ENCODE measurements at regions not wholly inside any gene's neighbourhood (a gene's known extent, or its start where the extent isn't known, plus 50 kb on each side); places are given as distances from the start of the nearest gene placed in this dataset.

DNA sequence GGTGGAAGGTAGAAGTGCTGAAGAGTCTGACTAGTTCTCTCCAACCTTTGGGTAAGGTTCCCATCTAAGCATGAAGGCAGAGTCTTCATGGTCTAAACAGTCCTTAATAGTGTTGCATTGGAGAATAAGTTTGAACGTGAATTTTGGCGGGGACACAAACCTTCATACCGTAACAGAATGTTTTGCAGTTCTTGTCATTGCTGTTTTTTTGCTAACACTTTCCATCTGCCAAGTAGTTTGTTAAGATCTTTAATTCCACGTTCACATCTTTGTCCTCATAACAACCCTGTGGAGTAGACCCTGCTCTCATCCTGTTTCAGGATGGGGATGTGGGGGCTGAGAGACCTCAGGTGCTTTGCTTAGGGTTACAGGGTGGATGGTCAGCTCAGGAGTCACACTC lies 936.9 kb upstream of the EEF2KMT start:
- intact Hi-C loops (cut with DNase I), result no loop called here
- DNase-seq (ENCODE audit: extremely low spot score in 2 of 2), result no peak
- H3K36me3 ChIP-seq, result no peaks in the 10 kb centered on the region
- TF ChIP-seq, protein P1, sequence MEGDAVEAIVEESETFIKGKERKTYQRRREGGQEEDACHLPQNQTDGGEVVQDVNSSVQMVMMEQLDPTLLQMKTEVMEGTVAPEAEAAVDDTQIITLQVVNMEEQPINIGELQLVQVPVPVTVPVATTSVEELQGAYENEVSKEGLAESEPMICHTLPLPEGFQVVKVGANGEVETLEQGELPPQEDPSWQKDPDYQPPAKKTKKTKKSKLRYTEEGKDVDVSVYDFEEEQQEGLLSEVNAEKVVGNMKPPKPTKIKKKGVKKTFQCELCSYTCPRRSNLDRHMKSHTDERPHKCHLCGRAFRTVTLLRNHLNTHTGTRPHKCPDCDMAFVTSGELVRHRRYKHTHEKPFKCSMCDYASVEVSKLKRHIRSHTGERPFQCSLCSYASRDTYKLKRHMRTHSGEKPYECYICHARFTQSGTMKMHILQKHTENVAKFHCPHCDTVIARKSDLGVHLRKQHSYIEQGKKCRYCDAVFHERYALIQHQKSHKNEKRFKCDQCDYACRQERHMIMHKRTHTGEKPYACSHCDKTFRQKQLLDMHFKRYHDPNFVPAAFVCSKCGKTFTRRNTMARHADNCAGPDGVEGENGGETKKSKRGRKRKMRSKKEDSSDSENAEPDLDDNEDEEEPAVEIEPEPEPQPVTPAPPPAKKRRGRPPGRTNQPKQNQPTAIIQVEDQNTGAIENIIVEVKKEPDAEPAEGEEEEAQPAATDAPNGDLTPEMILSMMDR (IDR thresholded peaks at IDR 0.05), result no peak
- TF ChIP-seq POLR2A (IDR thresholded peaks at IDR 0.05), result no peak
- TF ChIP-seq POLR2AphosphoS5 (IDR thresholded peaks at IDR 0.05; ENCODE audit: insufficient read depth in 1 of 2, low read depth in 1 of 2), result no peak
- H3K27ac ChIP-seq, result no peak overlapping the region
- no peaks in the 10 kb centered on the region for H3K27me3 ChIP-seq
- no peaks in the 10 kb centered on the region for H3K4me1 ChIP-seq
- no peak overlapping the region for H3K4me3 ChIP-seq
- H3K9me3 ChIP-seq, result no peaks in the 10 kb centered on the region

DNA sequence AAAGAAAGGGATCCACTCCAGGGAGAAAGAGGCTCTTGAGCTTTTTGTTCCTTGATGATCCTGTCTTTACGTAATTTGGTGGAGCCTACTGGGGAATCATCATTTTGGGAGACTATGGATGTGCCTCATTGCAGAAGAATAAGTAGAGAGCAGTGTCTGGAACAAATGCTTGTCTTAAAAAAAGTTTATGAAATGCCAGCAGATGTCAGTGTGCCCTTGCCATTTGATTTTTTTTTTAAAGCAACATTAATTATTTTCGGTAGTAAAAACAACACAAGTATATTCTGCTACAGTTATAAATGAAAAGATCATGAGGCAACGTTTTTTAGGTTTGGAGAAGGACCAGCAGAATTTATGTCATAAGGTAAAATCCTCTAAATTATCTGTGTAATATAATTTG lies 934.8 kb upstream of the EEF2KMT start:
- Histone ChIP-seq H3K27me3 (no peaks in the 10 kb centered on the region), H3K9me3 (no peaks in the 10 kb centered on the region), H3K4me1 (no peaks in the 10 kb centered on the region), H3K27ac (no peak overlapping the region), H3K4me3 (no peak overlapping the region), H3K36me3 (no peaks in the 10 kb centered on the region)
- TF ChIP-seq POLR2A (IDR thresholded peaks at IDR 0.05) (no peak), POLR2AphosphoS5 (IDR thresholded peaks at IDR 0.05; ENCODE audit: insufficient read depth in 1 of 2, low read depth in 1 of 2) (no peak)
- TF ChIP-seq, protein P1 (IDR thresholded peaks at IDR 0.05), result no peak
- DNase-seq (ENCODE audit: extremely low spot score in 2 of 2), result no peak
- intact Hi-C loops (cut with DNase I), result no loop called here

DNA sequence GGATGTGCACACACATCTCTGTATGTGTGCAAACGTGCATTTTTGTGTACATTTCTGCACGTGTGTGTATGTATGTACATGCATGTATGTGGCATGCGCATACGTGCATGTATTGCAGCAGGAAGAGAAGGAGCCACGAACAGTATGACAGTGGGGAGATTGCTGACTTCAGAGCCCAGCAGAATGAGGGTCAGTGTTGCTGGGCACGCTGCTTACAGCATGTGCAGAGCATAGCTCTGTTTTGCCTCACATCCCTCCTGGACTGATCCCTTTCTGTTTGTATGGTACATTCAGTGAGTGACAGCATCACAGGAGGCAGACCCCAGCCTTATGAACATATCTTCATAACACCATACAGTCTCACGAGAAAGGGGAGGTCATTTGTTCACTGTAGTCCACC lies 934.0 kb upstream of the EEF2KMT start:
- H3K36me3 ChIP-seq, result no peaks in the 10 kb centered on the region
- H3K4me1 ChIP-seq, result no peaks in the 10 kb centered on the region
- DNase-seq (ENCODE audit: extremely low spot score in 2 of 2), result no peak
- no peaks in the 10 kb centered on the region for H3K9me3 ChIP-seq
- no peak overlapping the region for H3K4me3 ChIP-seq
- H3K27ac ChIP-seq, result no peak overlapping the region
- TF ChIP-seq POLR2AphosphoS5 (IDR thresholded peaks at IDR 0.05; ENCODE audit: insufficient read depth in 1 of 2, low read depth in 1 of 2) (no peak), POLR2A (IDR thresholded peaks at IDR 0.05) (no peak)
- no peaks in the 10 kb centered on the region for H3K27me3 ChIP-seq
- intact Hi-C loops (cut with DNase I), result no loop called here

DNA sequence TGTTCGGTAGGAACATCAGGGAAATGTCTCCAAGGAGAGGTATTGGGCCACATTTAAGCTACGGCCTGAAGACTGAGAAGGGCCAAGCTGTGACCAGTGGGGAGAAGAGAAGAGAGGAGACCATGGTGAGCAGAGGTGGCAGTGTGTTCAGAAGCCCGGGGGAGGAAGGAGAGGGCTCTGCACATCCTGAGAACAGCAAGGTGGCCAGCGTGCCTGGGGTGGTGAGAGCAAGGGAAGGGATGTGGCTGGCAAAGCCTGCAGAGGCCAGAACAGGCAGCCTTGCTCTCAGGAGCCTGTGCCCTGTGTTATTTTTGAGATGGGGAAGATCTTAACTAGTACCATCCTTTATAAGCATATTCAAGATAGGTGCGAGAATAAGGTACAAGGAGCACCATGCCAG lies 933.5 kb upstream of the EEF2KMT start:
- Histone ChIP-seq H3K4me3 (no peak overlapping the region), H3K9me3 (no peaks in the 10 kb centered on the region), H3K36me3 (no peaks in the 10 kb centered on the region), H3K27ac (no peak overlapping the region), H3K27me3 (no peaks in the 10 kb centered on the region), H3K4me1 (no peaks in the 10 kb centered on the region)
- DNase-seq (ENCODE audit: extremely low spot score in 2 of 2), result no peak
- intact Hi-C loops (cut with DNase I), result no loop called here
- TF ChIP-seq POLR2A (IDR thresholded peaks at IDR 0.05) (no peak), POLR2AphosphoS5 (IDR thresholded peaks at IDR 0.05; ENCODE audit: insufficient read depth in 1 of 2, low read depth in 1 of 2) (no peak)
- TF ChIP-seq, protein P1 (IDR thresholded peaks at IDR 0.05), result no peak

DNA sequence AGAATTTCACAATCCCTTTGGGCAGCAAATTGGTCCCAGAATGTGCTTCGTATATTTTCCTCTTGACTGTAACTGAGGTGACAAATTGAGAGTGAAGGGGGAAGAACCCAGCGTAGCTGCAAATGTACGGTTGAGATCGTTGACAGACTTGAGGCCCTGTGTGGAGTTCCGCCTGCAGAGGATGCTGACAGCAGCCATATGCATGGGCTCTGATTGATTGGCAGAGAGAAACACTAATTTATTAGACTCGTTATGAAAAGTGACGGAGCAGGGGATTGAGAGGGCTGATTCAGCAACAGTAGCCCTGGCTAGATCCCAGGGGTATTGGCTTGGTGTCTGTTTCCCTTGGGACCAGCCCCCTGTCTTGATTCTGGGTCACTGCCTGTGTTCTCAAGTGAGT lies 930.1 kb upstream of the EEF2KMT start:
- TF ChIP-seq POLR2AphosphoS5 (IDR thresholded peaks at IDR 0.05; ENCODE audit: insufficient read depth in 1 of 2, low read depth in 1 of 2) (no peak), POLR2A (IDR thresholded peaks at IDR 0.05) (no peak)
- TF ChIP-seq, protein P1 (IDR thresholded peaks at IDR 0.05), result no peak
- Histone ChIP-seq H3K4me1 (no peaks in the 10 kb centered on the region), H3K4me3 (no peak overlapping the region), H3K9me3 (no peaks in the 10 kb centered on the region), H3K27me3 (no peaks in the 10 kb centered on the region), H3K27ac (no peak overlapping the region), H3K36me3 (no peaks in the 10 kb centered on the region)
- no peak for DNase-seq (ENCODE audit: extremely low spot score in 2 of 2)
- intact Hi-C loops (cut with DNase I), result no loop called here

DNA sequence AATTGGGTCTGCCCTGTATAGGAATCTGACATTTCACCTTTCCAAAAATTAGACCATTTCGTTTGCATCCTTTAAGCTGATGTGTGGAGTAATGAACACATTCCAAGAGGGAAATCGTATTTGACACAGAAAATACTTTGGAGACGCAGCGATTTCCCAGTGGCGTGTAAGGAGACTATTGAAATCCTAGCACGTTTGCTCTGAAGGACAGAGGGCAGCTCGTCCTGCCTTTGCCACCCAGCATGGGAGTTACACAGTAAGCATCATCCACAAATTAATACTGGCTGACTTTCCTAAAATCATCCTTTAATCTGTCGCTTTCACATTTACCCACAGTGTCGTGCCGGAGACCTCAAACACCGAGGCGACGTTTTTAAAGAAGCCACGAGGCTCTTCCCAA lies 925.9 kb upstream of the EEF2KMT start:
- DNase-seq (ENCODE audit: extremely low spot score in 2 of 2), result no peak
- H3K27ac ChIP-seq, result no peak overlapping the region
- no peaks in the 10 kb centered on the region for H3K27me3 ChIP-seq
- intact Hi-C loops (cut with DNase I), result no loop called here
- H3K4me3 ChIP-seq, result no peak overlapping the region
- H3K4me1 ChIP-seq, result peaks cover 5% of the 10 kb centered on the region
- no peaks in the 10 kb centered on the region for H3K36me3 ChIP-seq
- no peaks in the 10 kb centered on the region for H3K9me3 ChIP-seq
- TF ChIP-seq, protein P1 (IDR thresholded peaks at IDR 0.05), result no peak
- no peak for TF ChIP-seq POLR2AphosphoS5 (IDR thresholded peaks at IDR 0.05; ENCODE audit: insufficient read depth in 1 of 2, low read depth in 1 of 2)
- no peak for TF ChIP-seq POLR2A (IDR thresholded peaks at IDR 0.05)

Measured in vagina (tissue), 2 donors.